Liver (tissue), 3 donors: ENCODE measurements at regions not wholly inside any gene's neighbourhood (a gene's known extent, or its start where the extent isn't known, plus 50 kb on each side); places are given as distances from the start of the nearest gene placed in this dataset.

Source experiments
- CTCF ChIP-seq: fragments of 150-350 bp; IDR thresholded peaks from 2 replicates; pipeline ENCODE4 v1.5.1; 2017; ENCODE audit warnings: improper control_type of control experiment, low read depth, low read length; ENCODE audit not compliant: missing input control
- RAD21 ChIP-seq, 2 donors: IDR thresholded peaks; 2 replicates each; pipeline ENCODE4 v1.6.1; 2016; ENCODE audit warnings: antibody characterized with exemption in 2 of 2, mild to moderate bottlenecking in 2 of 2
- RXRA ChIP-seq, 2 donors: IDR thresholded peaks; 2 replicates each; pipeline ENCODE4 v1.6.1; 2017 to 2018; ENCODE audit warnings: antibody characterized with exemption in 2 of 2, mild to moderate bottlenecking in 1 of 2
- SP1 ChIP-seq: IDR thresholded peaks from 2 replicates; pipeline ENCODE4 v1.6.1; 2018; ENCODE audit warnings: antibody characterized with exemption, mild to moderate bottlenecking
- YY1 ChIP-seq: IDR thresholded peaks from 2 replicates; pipeline ENCODE4 v1.6.1; 2016; ENCODE audit warnings: antibody characterized with exemption, mild to moderate bottlenecking
- TF ChIP-seq, protein P1 (sequence below): IDR thresholded peaks from 2 replicates; pipeline ENCODE4 v1.6.1; 2016; ENCODE audit warnings: antibody characterized with exemption
- donor health status: healthy.
- donor health status: healthy.

DNA sequence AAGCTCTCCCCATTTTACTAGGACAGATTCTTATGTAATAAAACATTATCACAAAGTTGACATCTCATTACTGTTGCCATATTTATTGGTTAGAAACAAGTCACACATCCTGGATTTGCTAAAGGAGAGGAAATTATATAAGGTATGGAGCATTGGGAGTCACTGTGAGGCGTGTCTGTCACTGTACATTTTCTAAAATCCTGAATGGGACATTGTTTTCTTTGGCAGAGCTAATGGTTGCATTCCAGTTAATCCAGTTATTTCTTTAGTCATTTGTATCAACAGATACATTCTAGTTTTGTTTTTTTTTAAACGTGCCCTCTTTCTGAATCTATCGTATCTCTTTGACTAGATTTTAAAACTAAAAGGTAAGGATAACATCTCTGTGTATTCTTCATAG, 70.2 kb upstream of the MITF start:
- TF ChIP-seq, protein P1, sequence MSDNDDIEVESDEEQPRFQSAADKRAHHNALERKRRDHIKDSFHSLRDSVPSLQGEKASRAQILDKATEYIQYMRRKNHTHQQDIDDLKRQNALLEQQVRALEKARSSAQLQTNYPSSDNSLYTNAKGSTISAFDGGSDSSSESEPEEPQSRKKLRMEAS: no peak
- TF ChIP-seq SP1 (no peak), RXRA (IDR thresholded peaks at IDR 0.05) (no peak), CTCF (no peak), YY1 (no peak), RAD21 (IDR thresholded peaks at IDR 0.05) (no peak)
